Neural progenitor cell (in vitro differentiated cells): ENCODE measurements at regions not wholly inside any gene's neighbourhood (a gene's known extent, or its start where the extent isn't known, plus 50 kb on each side); places are given as distances from the start of the nearest gene placed in this dataset.

ENCODE experiments used
- DNase-seq: peaks from one replicate; pipeline ENCODE4 v3.0.0-alpha.2; 2016; ENCODE audit warnings: low spot score
- H2AFZ ChIP-seq: fragments of 200-600 bp; sonication (generic); replicated peaks from 2 replicates; pipeline ENCODE4 v1.6.1; 2016; ENCODE audit warnings: antibody characterized with exemption
- H3F3A ChIP-seq: fragments of 200-600 bp; sonication (generic); 2 replicates; pipeline ENCODE4 v1.6.1; 2016; ENCODE audit warnings: antibody characterized with exemption, low read depth
- H3K27ac ChIP-seq: fragments of 200-600 bp; sonication (generic); 2 replicates; pipeline ENCODE4 v1.5.1; 2016; ENCODE audit warnings: mild to moderate bottlenecking
- H3K27me3 ChIP-seq: fragments of 200-600 bp; sonication (generic); 2 replicates; pipeline ENCODE4 v1.6.1; 2016; ENCODE audit warnings: mild to moderate bottlenecking, moderate library complexity
- H3K36me3 ChIP-seq: fragments of 200-600 bp; sonication (generic); 2 replicates; pipeline ENCODE4 v1.5.1; 2016
- H3K4me1 ChIP-seq: fragments of 200-600 bp; sonication (generic); 2 replicates; pipeline ENCODE4 v1.6.1; 2016; ENCODE audit warnings: mixed run types
- H3K4me2 ChIP-seq: fragments of 200-600 bp; sonication (generic); 2 replicates; pipeline ENCODE4 v1.6.1; 2016
- H3K4me3 ChIP-seq: fragments of 200-600 bp; sonication (generic); 2 replicates; pipeline ENCODE4 v1.5.1; 2016
- H3K79me2 ChIP-seq: fragments of 200-600 bp; sonication (generic); 2 replicates; pipeline ENCODE4 v1.6.1; 2016; ENCODE audit warnings: low read depth
- H3K9ac ChIP-seq: fragments of 200-600 bp; sonication (generic); 2 replicates; pipeline ENCODE4 v1.6.1; 2016
- H3K9me3 ChIP-seq: fragments of 200-600 bp; sonication (generic); 2 replicates; pipeline ENCODE4 v1.5.1; 2016; ENCODE audit warnings: low read depth
- H4K20me1 ChIP-seq: fragments of 200-600 bp; sonication (generic); 2 replicates; pipeline ENCODE4 v1.6.1; 2016; ENCODE audit warnings: low read depth
- H3K27ac Mint-ChIP-seq: 3 replicates; pipeline ENCODE4 v1.8.0; 2021; ENCODE audit warnings: mixed read lengths
- H3K27me3 Mint-ChIP-seq: 2 replicates; pipeline ENCODE4 v1.8.0; 2022; ENCODE audit warnings: low read depth, mild to moderate bottlenecking, inconsistent platforms, moderate library complexity, mixed read lengths; ENCODE audit not compliant: insufficient read depth
- H3K36me3 Mint-ChIP-seq: 3 replicates; pipeline ENCODE4 v1.8.0; 2021; ENCODE audit warnings: mixed read lengths
- H3K4me1 Mint-ChIP-seq: 3 replicates; pipeline ENCODE4 v1.8.0; 2021; ENCODE audit warnings: mixed read lengths
- H3K4me3 Mint-ChIP-seq: 3 replicates; pipeline ENCODE4 v1.8.0; 2021; ENCODE audit warnings: mild to moderate bottlenecking, moderate library complexity, mixed read lengths
- H3K9me3 Mint-ChIP-seq: 3 replicates; pipeline ENCODE4 v1.8.0; 2020; ENCODE audit warnings: mixed read lengths
- CTCF ChIP-seq: fragments of 200-600 bp; sonication (generic); IDR thresholded peaks from 2 replicates; pipeline ENCODE4 v1.5.1; 2017; ENCODE audit warnings: antibody characterized with exemption, mild to moderate bottlenecking
- EZH2 ChIP-seq: fragments of 200-600 bp; sonication (generic); IDR thresholded peaks from 2 replicates; pipeline ENCODE4 v1.6.1; 2017; ENCODE audit warnings: antibody characterized with exemption, mild to moderate bottlenecking, moderate library complexity
- EZH2phosphoT487 ChIP-seq: fragments of 200-600 bp; sonication (generic); IDR thresholded peaks from 2 replicates; pipeline ENCODE4 v1.6.1; 2017; ENCODE audit warnings: antibody characterized with exemption

DNA sequence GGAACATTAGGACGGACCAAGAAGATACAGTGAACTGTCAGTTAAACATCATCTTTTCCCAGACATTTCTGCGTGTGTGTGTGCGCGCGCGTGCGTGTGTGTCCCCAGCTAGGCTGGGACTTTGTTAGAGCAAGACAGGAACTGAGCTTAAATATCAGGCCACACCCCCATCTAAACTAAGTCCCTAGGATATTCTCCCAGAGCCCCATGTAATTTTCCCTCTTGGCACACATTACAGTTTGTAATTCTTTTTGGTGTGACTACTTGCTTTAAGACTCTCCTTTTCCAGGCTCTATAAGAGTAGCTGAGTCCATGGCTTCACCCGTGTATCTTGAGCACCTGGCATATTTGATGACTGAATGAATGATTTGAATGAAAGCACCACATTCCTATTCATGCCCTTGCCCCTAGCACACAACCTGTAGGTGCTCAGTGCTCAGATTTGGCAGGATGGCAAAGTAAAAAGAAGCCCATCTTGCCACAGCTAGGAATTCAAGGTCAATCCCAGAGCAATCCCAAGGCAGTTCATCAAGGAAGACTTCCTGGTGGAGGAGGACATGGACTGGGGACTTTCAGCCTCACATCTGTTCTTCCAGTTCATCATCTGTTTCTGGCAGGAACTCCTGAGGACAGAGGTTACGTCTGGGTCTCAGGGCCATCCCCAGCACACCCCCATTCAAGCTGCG is 69.2 kb downstream of the MRPL14 start:
- no peaks in the 10 kb centered on the region for H3F3A ChIP-seq
- H3K9me3 ChIP-seq: no peaks in the 10 kb centered on the region
- no peak overlapping the region for H3K4me3 ChIP-seq
- no peak overlapping the region for H3K4me3 Mint-ChIP-seq
- H3K9me3 Mint-ChIP-seq: peaks cover 3% of the 10 kb centered on the region
- peaks cover 8% of the 10 kb centered on the region for H3K27me3 Mint-ChIP-seq
- no peaks in the 10 kb centered on the region for H3K36me3 ChIP-seq
- H2AFZ ChIP-seq: no peak overlapping the region
- H3K27me3 ChIP-seq: no peaks in the 10 kb centered on the region
- H3K27ac Mint-ChIP-seq: no peak overlapping the region
- H3K27ac ChIP-seq: no peak overlapping the region
- H3K4me1 Mint-ChIP-seq: peaks cover 25% of the 10 kb centered on the region
- no peak overlapping the region for H3K4me2 ChIP-seq
- no peaks in the 10 kb centered on the region for H3K79me2 ChIP-seq
- H3K9ac ChIP-seq: no peak overlapping the region
- H3K4me1 ChIP-seq: no peaks in the 10 kb centered on the region
- TF ChIP-seq CTCF (no peak), EZH2phosphoT487 (no peak), EZH2 (no peak)
- no peaks in the 10 kb centered on the region for H3K36me3 Mint-ChIP-seq
- DNase-seq: no peak
- H4K20me1 ChIP-seq: no peaks in the 10 kb centered on the region

DNA sequence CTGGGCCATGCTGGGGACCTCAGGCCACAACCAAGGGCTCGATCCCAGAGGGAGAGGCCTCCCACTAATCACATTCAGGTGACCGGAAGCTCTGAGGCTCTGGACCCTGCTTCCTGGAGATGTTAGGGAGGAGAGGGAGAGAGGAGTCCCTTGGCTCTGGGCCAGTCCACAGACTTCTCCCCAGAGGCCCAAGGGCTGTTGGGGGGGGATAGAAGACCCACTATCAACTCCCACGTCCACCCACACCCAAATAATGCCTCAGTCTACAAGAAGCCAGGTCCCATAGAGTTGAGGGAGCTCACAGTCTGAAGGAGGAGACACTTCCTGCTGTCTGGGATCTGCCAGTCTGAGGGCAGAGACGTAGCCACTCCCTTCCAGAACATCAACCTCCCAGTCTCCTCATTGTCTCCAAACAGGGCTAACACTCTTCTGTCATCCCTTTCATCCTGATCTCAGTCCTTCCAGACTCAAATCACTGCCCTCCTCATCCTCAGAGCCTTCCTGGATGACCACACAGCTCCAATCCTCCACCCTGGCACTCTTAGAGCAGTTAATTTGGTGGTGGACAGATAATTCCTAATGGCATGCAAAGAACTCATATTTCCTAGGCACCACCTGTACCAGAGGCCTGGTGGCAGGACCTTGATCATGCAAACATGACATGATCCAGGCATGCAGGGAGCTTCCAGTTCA is 69.9 kb downstream of the MRPL14 start:
- Histone ChIP-seq H2AFZ (no peak overlapping the region), H3K9me3 (no peaks in the 10 kb centered on the region), H4K20me1 (no peaks in the 10 kb centered on the region), H3K36me3 (no peaks in the 10 kb centered on the region), H3K4me2 (no peak overlapping the region), H3K4me3 (no peak overlapping the region), H3K79me2 (no peaks in the 10 kb centered on the region), H3K27ac (no peak overlapping the region), H3K9ac (no peak overlapping the region), H3K27me3 (no peaks in the 10 kb centered on the region), H3F3A (no peaks in the 10 kb centered on the region), H3K4me1 (peaks cover 3% of the 10 kb centered on the region)
- Mint-ChIP-seq H3K4me1 (peaks cover 32% of the 10 kb centered on the region), H3K9me3 (peaks cover 3% of the 10 kb centered on the region), H3K27ac (peak overlapping the region; percentile 32), H3K36me3 (no peaks in the 10 kb centered on the region), H3K27me3 (peaks cover 8% of the 10 kb centered on the region), H3K4me3 (no peak overlapping the region)
- DNase-seq: no peak
- TF ChIP-seq CTCF (no peak), EZH2phosphoT487 (no peak), EZH2 (no peak)

DNA sequence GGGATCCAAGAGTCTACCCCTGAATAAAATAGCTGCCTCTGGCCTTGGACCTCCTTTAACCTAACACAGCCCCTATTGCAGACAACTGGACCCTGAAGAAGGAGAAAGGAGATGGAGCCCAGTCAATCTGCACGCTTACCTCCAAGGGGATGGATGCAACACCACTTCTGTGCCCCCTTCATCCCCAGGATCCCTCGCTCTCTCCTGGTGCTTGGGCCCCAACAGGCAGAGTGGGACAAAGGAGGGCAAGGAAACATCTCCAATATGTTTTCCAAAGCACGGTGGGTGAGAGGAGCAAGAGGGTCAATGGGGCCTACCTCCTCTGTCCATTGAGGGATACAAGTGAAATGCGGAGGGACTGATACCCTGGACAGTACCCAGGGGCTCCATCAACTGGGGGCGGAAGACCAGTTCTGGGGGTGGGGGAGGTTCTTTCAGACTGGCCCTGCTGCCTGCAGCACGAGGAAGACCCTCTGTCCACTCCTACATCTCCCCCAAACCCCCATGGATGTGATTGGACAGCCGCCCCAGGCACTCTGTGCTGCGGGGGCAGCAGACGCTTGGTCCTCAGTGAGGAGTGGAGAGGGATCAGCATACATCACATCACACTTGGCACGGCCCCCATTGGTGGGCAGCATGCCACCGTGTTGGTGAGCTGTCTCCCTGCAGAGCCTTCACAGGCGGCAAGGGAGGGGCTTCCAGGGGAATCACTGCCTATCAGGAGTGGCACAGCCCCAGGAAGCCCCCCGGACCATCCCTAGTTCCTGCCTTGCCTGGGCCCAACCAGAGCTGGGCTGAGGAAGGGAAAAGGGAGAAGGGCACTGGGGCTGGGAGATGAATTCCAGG is 70.6 kb downstream of the MRPL14 start:
- TF ChIP-seq EZH2phosphoT487: no peak
- TF ChIP-seq CTCF: no peak
- no peak for TF ChIP-seq EZH2
- Histone ChIP-seq H3K9me3 (no peaks in the 10 kb centered on the region), H3K4me3 (no peak overlapping the region), H3K36me3 (no peaks in the 10 kb centered on the region), H3K4me2 (no peak overlapping the region), H3F3A (no peaks in the 10 kb centered on the region), H3K4me1 (peaks cover 9% of the 10 kb centered on the region), H3K9ac (no peak overlapping the region), H3K27me3 (no peaks in the 10 kb centered on the region), H3K27ac (no peak overlapping the region), H3K79me2 (no peaks in the 10 kb centered on the region), H4K20me1 (no peaks in the 10 kb centered on the region), H2AFZ (no peak overlapping the region)
- no peak overlapping the region for H3K27ac Mint-ChIP-seq
- peaks cover 39% of the 10 kb centered on the region for H3K4me1 Mint-ChIP-seq
- H3K4me3 Mint-ChIP-seq: no peak overlapping the region
- no peaks in the 10 kb centered on the region for H3K36me3 Mint-ChIP-seq
- peaks cover 3% of the 10 kb centered on the region for H3K9me3 Mint-ChIP-seq
- no peak for DNase-seq
- peaks cover 8% of the 10 kb centered on the region for H3K27me3 Mint-ChIP-seq
